H1 (cell line): ENCODE measurements at regions not wholly inside any gene's neighbourhood (a gene's known extent, or its start where the extent isn't known, plus 50 kb on each side); places are given as distances from the start of the nearest gene placed in this dataset.

ENCODE experiments used
- CTCF ChIA-PET: fragments of 300-600 bp; sonication (Branson Sonifier 250); formaldehyde crosslinking; loops from one replicate; lab custom pipeline; 2021; ENCODE audit not compliant: partially characterized antibody; lab: Charles Lee
- POLR2A ChIA-PET: fragments of 300-600 bp; sonication (Branson Sonifier 250); formaldehyde crosslinking; loops from one replicate; lab custom pipeline; 2021; ENCODE audit warnings: inconsistent platforms; ENCODE audit not compliant: partially characterized antibody; lab: Charles Lee
- DNase-seq, 2 experiments: peaks; one replicate each; pipeline versions ENCODE4 v3.0.0 to v3.0.0-alpha.2; 2010 to 2022; ENCODE audit warnings: low spot score in 2 of 2, low read depth in 1 of 2, mixed read lengths in 1 of 2
- FAIRE-seq: peaks from 2 replicates; lab custom pipeline; 2011; peaks lifted over from hg19 to GRCh38; lab: Jason Lieb, UNC
- H2AFZ ChIP-seq: 2 replicates; pipeline ENCODE4 v1.8.1; 2012; ENCODE audit warnings: low read length, inconsistent platforms
- H2AK5ac ChIP-seq: 2 replicates; pipeline ENCODE4 v1.6.1; 2013; ENCODE audit warnings: low read depth, low read length
- H2BK120ac ChIP-seq: replicated peaks from 2 replicates; pipeline ENCODE3; 2013; ENCODE audit warnings: low read depth, low read length, inconsistent platforms
- H2BK12ac ChIP-seq: 2 replicates; pipeline ENCODE4 v1.6.1; 2013; ENCODE audit warnings: low read depth, low read length
- H2BK15ac ChIP-seq: 2 replicates; pipeline ENCODE4 v1.6.1; 2013; ENCODE audit warnings: low read length
- H2BK20ac ChIP-seq: 2 replicates; pipeline ENCODE4 v1.6.1; 2013; ENCODE audit warnings: low read length
- H2BK5ac ChIP-seq: 2 replicates; pipeline ENCODE4 v1.6.1; 2013; ENCODE audit warnings: low read depth, low read length
- H3K14ac ChIP-seq: 2 replicates; pipeline ENCODE4 v1.6.1; 2013; ENCODE audit warnings: inconsistent platforms; ENCODE audit not compliant: insufficient read length
- H3K18ac ChIP-seq: 2 replicates; pipeline ENCODE4 v1.6.1; 2013; ENCODE audit warnings: low read length; ENCODE audit errors: extremely low read depth
- H3K23ac ChIP-seq: 2 replicates; pipeline ENCODE4 v1.6.1; 2013; ENCODE audit warnings: inconsistent platforms; ENCODE audit not compliant: insufficient read length
- H3K23me2 ChIP-seq: 2 replicates; pipeline ENCODE4 v1.6.1; 2013; ENCODE audit warnings: low read depth, low read length
- H3K27ac ChIP-seq: 2 replicates; pipeline ENCODE4 v1.6.1; 2011; ENCODE audit warnings: low read depth, low read length, inconsistent platforms
- H3K27me3 ChIP-seq, 4 experiments: replicated peaks in 1 of 4; 1 replicate in 1 of 4; 2 replicates in 3 of 4; pipeline versions ENCODE4 v1.6.1 to v1.8.1; 2011 to 2013; ENCODE audit warnings: low read length in 3 of 4, mild to moderate bottlenecking in 3 of 4, inconsistent platforms in 2 of 4, mixed read lengths in 2 of 4, moderate library complexity in 1 of 4; ENCODE audit not compliant: control insufficient read depth in 3 of 4, insufficient read depth in 3 of 4; ENCODE audit errors: extremely low read depth in 1 of 4
- H3K36me3 ChIP-seq, 4 experiments: 2 replicates each; pipeline versions ENCODE4 v1.6.1 to v1.8.1; 2011 to 2013; ENCODE audit warnings: mild to moderate bottlenecking in 4 of 4, low read length in 3 of 4, moderate library complexity in 2 of 4, control low read depth in 1 of 4, inconsistent platforms in 1 of 4; ENCODE audit not compliant: insufficient read depth in 4 of 4, control insufficient read depth in 2 of 4
- H3K4ac ChIP-seq: replicated peaks from 2 replicates; pipeline ENCODE3; 2013; ENCODE audit warnings: low read length, low read depth, mixed read lengths, inconsistent platforms; ENCODE audit not compliant: insufficient read length
- H3K4me1 ChIP-seq, 4 experiments: replicated peaks in 1 of 4; 1 replicate in 1 of 4; 2 replicates in 3 of 4; pipeline versions ENCODE4 v1.6.1 to v1.8.1; 2011 to 2013; ENCODE audit warnings: low read length in 3 of 4, inconsistent platforms in 2 of 4, mixed read lengths in 1 of 4; ENCODE audit not compliant: insufficient read depth in 4 of 4, control insufficient read depth in 3 of 4
- H3K4me2 ChIP-seq, 2 experiments: 2 replicates each; pipeline versions ENCODE4 v1.6.1 to v1.8.1; 2011 to 2013; ENCODE audit warnings: low read depth in 2 of 2, low read length in 2 of 2, control low read depth in 1 of 2, inconsistent platforms in 1 of 2, mild to moderate bottlenecking in 1 of 2; ENCODE audit not compliant: insufficient read depth in 1 of 2
- H3K4me3 ChIP-seq, 4 experiments: fragments of 200-600, 300-600 bp in 1 of 4; sonication (generic), shearing (Covaris generic), sonication (Bioruptor Twin) in 1 of 4; 2 replicates each; pipeline versions ENCODE4 v1.5.1 to v1.8.1; 2011 to 2016; ENCODE audit warnings: low read length in 4 of 4, low read depth in 3 of 4, control low read depth in 2 of 4, inconsistent platforms in 2 of 4, mild to moderate bottlenecking in 2 of 4, mixed read lengths in 1 of 4, moderate library complexity in 1 of 4; ENCODE audit not compliant: insufficient read depth in 2 of 4; ENCODE audit errors: extremely low read depth in 1 of 4
- H3K56ac ChIP-seq: replicated peaks from 2 replicates; pipeline ENCODE3; 2013; ENCODE audit warnings: low read depth, mild to moderate bottlenecking, mixed read lengths, low read length, inconsistent platforms; ENCODE audit not compliant: insufficient read length
- H3K79me1 ChIP-seq: 2 replicates; pipeline ENCODE4 v1.6.1; 2013; ENCODE audit warnings: low read depth, low read length, control low read depth
- H3K79me2 ChIP-seq, 2 experiments: 2 replicates each; pipeline versions ENCODE4 v1.6.1 to v1.8.1; 2012 to 2013; ENCODE audit warnings: low read length in 2 of 2, mild to moderate bottlenecking in 2 of 2, inconsistent platforms in 1 of 2; ENCODE audit not compliant: insufficient read depth in 2 of 2, control insufficient read depth in 1 of 2
- H3K9ac ChIP-seq, 4 experiments: replicated peaks in 1 of 4; 1 replicate in 1 of 4; 2 replicates in 3 of 4; pipeline versions ENCODE4 v1.6.1 to v1.8.1; 2011 to 2013; ENCODE audit warnings: low read depth in 3 of 4, low read length in 3 of 4, control low read depth in 2 of 4, mild to moderate bottlenecking in 2 of 4, moderate library complexity in 2 of 4, inconsistent platforms in 1 of 4; ENCODE audit errors: extremely low read depth in 1 of 4
- H3K9me3 ChIP-seq, 2 experiments: 2 replicates each; pipeline versions ENCODE4 v1.6.1 to v1.8.1; 2012 to 2013; ENCODE audit warnings: mild to moderate bottlenecking in 2 of 2, moderate library complexity in 2 of 2, control low read depth in 1 of 2, inconsistent platforms in 1 of 2, low read depth in 1 of 2, low read length in 1 of 2, mixed read lengths in 1 of 2; ENCODE audit not compliant: insufficient read depth in 2 of 2
- H4K20me1 ChIP-seq, 2 experiments: replicated peaks in 1 of 2; 2 replicates each; pipeline versions ENCODE3 to v1.8.1; 2011 to 2013; ENCODE audit warnings: inconsistent platforms in 2 of 2, low read length in 2 of 2, mild to moderate bottlenecking in 1 of 2; ENCODE audit not compliant: insufficient read depth in 2 of 2, control insufficient read depth in 1 of 2
- H4K5ac ChIP-seq: 2 replicates; pipeline ENCODE4 v1.6.1; 2013; ENCODE audit warnings: low read length, low read depth, mixed read lengths, inconsistent platforms; ENCODE audit not compliant: insufficient read length
- H4K8ac ChIP-seq: 2 replicates; pipeline ENCODE4 v1.8.0; 2013; ENCODE audit warnings: mild to moderate bottlenecking, moderate library complexity, low read length, inconsistent platforms; ENCODE audit not compliant: insufficient read depth; ENCODE audit errors: extremely low read depth
- H4K91ac ChIP-seq: replicated peaks from 2 replicates; pipeline ENCODE3; 2013; ENCODE audit warnings: low read length, mixed read lengths, inconsistent platforms; ENCODE audit not compliant: insufficient read length
- BRCA1 ChIP-seq: IDR thresholded peaks from 2 replicates; pipeline ENCODE4 v1.6.1; 2012; ENCODE audit warnings: low read depth, low read length, improper control_type of control experiment
- CEBPB ChIP-seq: IDR thresholded peaks from 2 replicates; pipeline ENCODE4 v1.6.1; 2012; ENCODE audit warnings: low read depth, low read length
- CTBP2 ChIP-seq: IDR thresholded peaks from 2 replicates; pipeline ENCODE4 v1.7.0; 2011; ENCODE audit warnings: borderline replicate concordance, mild to moderate bottlenecking, moderate library complexity, mixed read lengths, low read length; ENCODE audit not compliant: insufficient read depth, insufficient read length
- EP300 ChIP-seq, 2 experiments: IDR thresholded peaks; 1 replicate in 1 of 2; 2 replicates in 1 of 2; pipeline ENCODE4 v1.6.1; 2011 to 2012; ENCODE audit warnings: low read depth in 2 of 2, low read length in 2 of 2, mild to moderate bottlenecking in 2 of 2, borderline replicate concordance in 1 of 2, inconsistent platforms in 1 of 2, moderate library complexity in 1 of 2
- FOSL1 ChIP-seq: IDR thresholded peaks from 2 replicates; pipeline ENCODE4 v1.6.1; 2011; ENCODE audit warnings: mild to moderate bottlenecking, low read depth, low read length, moderate library complexity; ENCODE audit not compliant: insufficient read depth
- GABPA ChIP-seq: IDR thresholded peaks from 2 replicates; pipeline ENCODE4 v1.6.1; 2011; ENCODE audit warnings: mild to moderate bottlenecking, low read length, moderate library complexity, borderline replicate concordance; ENCODE audit not compliant: insufficient read depth
- JUN ChIP-seq: IDR thresholded peaks from 2 replicates; pipeline ENCODE4 v1.6.1; 2011; ENCODE audit warnings: low read depth, mild to moderate bottlenecking, improper control_type of control experiment, low read length
- KDM5A ChIP-seq: fragments of 200-600 bp; IDR thresholded peaks from 2 replicates; pipeline ENCODE4 v1.7.1; 2012; ENCODE audit warnings: mild to moderate bottlenecking, low read length, inconsistent platforms, mixed read lengths
- MAFK ChIP-seq: IDR thresholded peaks from 2 replicates; pipeline ENCODE4 v1.6.1; 2012; ENCODE audit warnings: low read depth, mild to moderate bottlenecking, improper control_type of control experiment, low read length
- RFX5 ChIP-seq: IDR thresholded peaks from 2 replicates; pipeline ENCODE4 v1.6.1; 2011; ENCODE audit warnings: low read depth, low read length, improper control_type of control experiment, borderline replicate concordance
- TAF7 ChIP-seq: optimal IDR thresholded peaks from 2 replicates; pipeline ENCODE3; 2011; ENCODE audit warnings: low read depth, mild to moderate bottlenecking, inconsistent platforms, low read length, moderate library complexity, borderline replicate concordance
- ZNF274 ChIP-seq: IDR thresholded peaks from 2 replicates; pipeline ENCODE4 v1.7.0; 2012; ENCODE audit warnings: low read length, borderline replicate concordance; ENCODE audit errors: extremely low read depth
- WGBS, 2 experiments: shearing (Covaris generic) in 1 of 2; methylation state at CpG; one replicate each; pipeline versions ENCODE4 v1.1.6 to v1.1.7; 2013 to 2015; ENCODE audit warnings: low lambda C conversion rate in 2 of 2, mixed read lengths in 2 of 2, inconsistent platforms in 1 of 2, low coverage in 1 of 2, missing lambda C conversion rate in 1 of 2; ENCODE audit not compliant: insufficient replicate concordance in 2 of 2, insufficient coverage in 1 of 2, insufficient read length in 1 of 2; ENCODE audit errors: extremely low coverage in 1 of 2, missing lambda C conversion rate in 1 of 2; 5-methylcytosine and 5-hydroxymethylcytosine counted together

DNA sequence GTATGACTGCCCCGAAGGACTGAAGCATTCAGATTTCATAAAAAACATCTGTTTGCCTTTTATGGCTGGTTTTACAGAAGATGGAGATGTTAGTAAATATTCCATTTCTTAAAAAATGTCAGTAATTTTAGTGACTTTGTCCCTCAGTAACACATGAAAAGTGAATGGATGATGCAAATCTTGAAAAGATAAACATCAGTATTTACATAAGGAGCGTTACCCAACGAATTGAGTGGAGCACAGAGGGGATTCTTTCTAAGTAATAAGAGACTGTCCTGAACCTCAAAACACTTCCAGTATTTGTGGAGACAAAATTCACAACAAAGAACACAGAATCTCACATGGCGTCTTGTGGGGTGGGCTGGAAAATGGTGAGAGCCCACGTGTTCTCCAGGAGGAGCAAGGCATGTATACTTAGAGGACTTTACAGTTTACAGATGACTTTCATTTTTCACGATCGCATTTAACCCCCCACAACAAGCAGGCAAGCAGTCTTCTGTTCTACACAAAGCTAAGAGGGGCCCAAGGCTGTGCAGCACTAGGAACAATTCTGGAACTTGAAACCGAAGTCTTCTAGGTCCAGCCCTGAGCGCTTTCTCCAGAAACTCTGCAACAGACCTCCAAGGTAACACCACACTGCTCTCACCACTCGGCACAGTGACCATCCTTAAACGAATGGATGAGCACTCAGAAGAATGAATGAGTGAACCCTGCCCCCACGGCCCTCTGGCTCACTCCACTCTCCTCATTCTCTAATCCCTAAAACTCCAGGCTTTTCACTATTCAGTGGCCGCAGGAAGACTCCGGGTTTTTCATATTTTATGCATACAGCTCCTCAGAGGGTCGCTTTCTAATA, 709.8 kb downstream of the UQCRFS1 start:
- Histone ChIP-seq H3K9me3 (no peaks in the 10 kb centered on the region), H3K9ac (no peak overlapping the region), H3K27ac (no peak overlapping the region), H3K79me2 (no peaks in the 10 kb centered on the region), H3K79me1 (no peaks in the 10 kb centered on the region), H3K23me2 (no peaks in the 10 kb centered on the region; the same call in 1 of the 2 replicates), H3K18ac (no peak overlapping the region), H4K8ac (no peak overlapping the region), H4K20me1 (no peaks in the 10 kb centered on the region), H3K23ac (no peak overlapping the region), H2BK12ac (no peak overlapping the region), H4K91ac (no peak overlapping the region), H4K5ac (no peak overlapping the region), H3K4me1 (peaks cover 0 to 5% (median 2%) of the 10 kb centered on the region in 4 experiments; a peak in 4 of 7 replicates), H3K14ac (no peak overlapping the region), H2BK5ac (no peak overlapping the region), H2AK5ac (no peak overlapping the region), H3K4me3 (no peak overlapping the region), H2BK20ac (peak overlapping the region; percentile 53; the same call in 1 of the 2 replicates), H3K4me2 (no peak overlapping the region), H3K36me3 (no peaks in the 10 kb centered on the region), H3K4ac (no peak overlapping the region), H2BK120ac (no peak overlapping the region), H2AFZ (no peak overlapping the region), H2BK15ac (peak overlapping the region; percentile 0; the same call in 1 of the 2 replicates), H3K27me3 (no peaks in the 10 kb centered on the region), H3K56ac (no peak overlapping the region)
- ChIA-PET POLR2A (no interaction called here), CTCF (interaction anchor here (1.3 kb wide), 1 partner anchor 131 kb away, joined by 4 read pairs; no protein-coding TSS in a partner anchor)
- TF ChIP-seq KDM5A (no peak), ZNF274 (no peak), MAFK (no peak), TAF7 (no peak), RFX5 (no peak), CTBP2 (no peak), JUN (no peak), CEBPB (no peak), BRCA1 (no peak), FOSL1 (no peak), EP300 (IDR thresholded peaks at IDR 0.05; ENCODE audit: borderline replicate concordance in 1 of 2, low read depth in 2 of 2, low read length in 2 of 2) (no peak), GABPA (no peak)
- no peak for FAIRE-seq
- no peak for DNase-seq
- 79% methylated on average over 15 of the region's 15 CpGs; no CpG with 5 or more reads in 1 of the 2 experiments for WGBS, 2 experiments
